Epithelial cell of proximal tubule (primary cell): ENCODE measurements at regions not wholly inside any gene's neighbourhood (a gene's known extent, or its start where the extent isn't known, plus 50 kb on each side); places are given as distances from the start of the nearest gene placed in this dataset.

Source experiments
- DNase-seq: peaks from one replicate; pipeline ENCODE4 v3.0.0-alpha.2; 2011; ENCODE audit warnings: low read depth
- H3K4me3 ChIP-seq: 2 replicates; pipeline ENCODE4 v1.5.1; 2011; ENCODE audit warnings: low read depth, mild to moderate bottlenecking, low read length
- CTCF ChIP-seq: conservative IDR thresholded peaks from 2 replicates; pipeline ENCODE4 v1.5.1; 2012; ENCODE audit warnings: low read depth, mild to moderate bottlenecking, low read length

- no peak for DNase-seq
- TF ChIP-seq CTCF, result no peak
- no peak overlapping the region for H3K4me3 ChIP-seq
Measured at GRCh38 chr7:47652591-47652990, 70.7 kb upstream of the TNS3 start.

GRCh38 chr7:47651355-47652317 is 69.7 kb upstream of the TNS3 start:
- no peak for TF ChIP-seq CTCF
- DNase-seq, result no peak
- no peak overlapping the region for H3K4me3 ChIP-seq

- no peak overlapping the region for H3K4me3 ChIP-seq
- DNase-seq, result no peak
- TF ChIP-seq CTCF, result no peak
Measured at GRCh38 chr7:47649919-47650318, 68.0 kb upstream of the TNS3 start.

- no peak overlapping the region for H3K4me3 ChIP-seq
- no peak for TF ChIP-seq CTCF
- DNase-seq, result no peak
Measured at GRCh38 chr7:47648275-47648925, 66.5 kb upstream of the TNS3 start.

- no peak for TF ChIP-seq CTCF
- DNase-seq, result no peak
- no peak overlapping the region for H3K4me3 ChIP-seq
Measured at GRCh38 chr7:47647918-47648250, 66.0 kb upstream of the TNS3 start.

- no peak overlapping the region for H3K4me3 ChIP-seq
- no peak for DNase-seq
- no peak for TF ChIP-seq CTCF
Measured at GRCh38 chr7:47647181-47647917, 65.4 kb upstream of the TNS3 start.
